Ectodermal cell (in vitro differentiated cells): ENCODE measurements at regions not wholly inside any gene's neighbourhood (a gene's known extent, or its start where the extent isn't known, plus 50 kb on each side); places are given as distances from the start of the nearest gene placed in this dataset.
"Not testable (repeated sequence)": the region's sequence is repeated elsewhere in the genome, so short reads cannot be mapped to it uniquely, and the experiment has no call there.

Source experiments
- H3K27ac ChIP-seq: 2 replicates; pipeline ENCODE4 v1.7.0; 2013; ENCODE audit warnings: mild to moderate bottlenecking, low read depth, low read length; ENCODE audit not compliant: insufficient read depth, poor library complexity, severe bottlenecking
- H3K27me3 ChIP-seq: 2 replicates; pipeline ENCODE4 v1.7.0; 2013; ENCODE audit warnings: mild to moderate bottlenecking, low read length; ENCODE audit not compliant: insufficient read depth, control insufficient read depth, poor library complexity, severe bottlenecking
- H3K36me3 ChIP-seq: one replicate; pipeline ENCODE4 v1.7.0; 2013; ENCODE audit warnings: low read length; ENCODE audit not compliant: control insufficient read depth, insufficient read depth
- H3K4me1 ChIP-seq: one replicate; pipeline ENCODE4 v1.7.0; 2013; ENCODE audit warnings: low read length; ENCODE audit not compliant: control insufficient read depth, insufficient read depth
- H3K4me3 ChIP-seq: 2 replicates; pipeline ENCODE4 v1.7.0; 2013; ENCODE audit warnings: low read depth, low read length, control low read depth; ENCODE audit not compliant: insufficient read depth
- H3K9me3 ChIP-seq: 2 replicates; pipeline ENCODE4 v1.7.0; 2013; ENCODE audit warnings: mild to moderate bottlenecking, low read length, moderate library complexity; ENCODE audit not compliant: control insufficient read depth
- WGBS, 2 experiments: methylation state at CpG; one replicate each; pipeline ENCODE4 v1.1.7; 2013; ENCODE audit warnings: missing lambda C conversion rate in 2 of 2; 5-methylcytosine and 5-hydroxymethylcytosine counted together

- WGBS, 2 experiments, result 94 to 95% methylated on average over 4 of the region's 5 CpGs
- no peak overlapping the region for H3K27ac ChIP-seq
- H3K4me3 ChIP-seq, result no peak overlapping the region
Observed at GRCh38 chr3:82637574-82637973, 876.1 kb upstream of the GBE1 start.

GRCh38 chr3:82636177-82636576 lies 874.7 kb upstream of the GBE1 start:
- H3K27me3 ChIP-seq, result no peaks in the 10 kb centered on the region
- H3K36me3 ChIP-seq, result no peaks in the 10 kb centered on the region
- no peak overlapping the region for H3K4me3 ChIP-seq
- 80% methylated on average over 1 of the region's 1 CpG; no CpG with 5 or more reads in 1 of the 2 experiments for WGBS, 2 experiments
- no peak overlapping the region for H3K27ac ChIP-seq
- peaks cover 2% of the 10 kb centered on the region for H3K9me3 ChIP-seq
- no peaks in the 10 kb centered on the region for H3K4me1 ChIP-seq

More at GRCh38 chr3:82637574-82637973, 876.1 kb upstream of the GBE1 start:
- H3K4me1 ChIP-seq, result no peaks in the 10 kb centered on the region
- H3K9me3 ChIP-seq, result peaks cover 2% of the 10 kb centered on the region
- no peaks in the 10 kb centered on the region for H3K36me3 ChIP-seq
- H3K27me3 ChIP-seq, result no peaks in the 10 kb centered on the region

GRCh38 chr3:82633319-82633718 lies 871.9 kb upstream of the GBE1 start:
- WGBS, 2 experiments, result 0 to 38% methylated on average over 1 of the region's 1 CpG

GRCh38 chr3:82629937-82630336 lies 868.5 kb upstream of the GBE1 start:
- 84 to 92% methylated on average over 2 of the region's 3 CpGs for WGBS, 2 experiments
- Histone ChIP-seq H3K27ac (no peak overlapping the region), H3K9me3 (no peaks in the 10 kb centered on the region), H3K4me1 (no peaks in the 10 kb centered on the region), H3K4me3 (no peak overlapping the region), H3K27me3 (no peaks in the 10 kb centered on the region), H3K36me3 (no peaks in the 10 kb centered on the region)

More at GRCh38 chr3:82633319-82633718, 871.9 kb upstream of the GBE1 start:
- Histone ChIP-seq H3K4me1 (no peaks in the 10 kb centered on the region), H3K27ac (no peak overlapping the region), H3K36me3 (no peaks in the 10 kb centered on the region), H3K4me3 (no peak overlapping the region), H3K27me3 (no peaks in the 10 kb centered on the region), H3K9me3 (no peaks in the 10 kb centered on the region)

GRCh38 chr3:82628385-82629014 lies 867.1 kb upstream of the GBE1 start:
- WGBS, 2 experiments, result 83 to 84% methylated on average over 2 to 4 of the region's 4 CpGs
- H3K27me3 ChIP-seq, result no peaks in the 10 kb centered on the region
- no peaks in the 10 kb centered on the region for H3K9me3 ChIP-seq
- no peak overlapping the region for H3K27ac ChIP-seq
- no peak overlapping the region for H3K4me3 ChIP-seq
- no peaks in the 10 kb centered on the region for H3K4me1 ChIP-seq
- no peaks in the 10 kb centered on the region for H3K36me3 ChIP-seq

GRCh38 chr3:82627733-82628132 lies 866.3 kb upstream of the GBE1 start:
- Histone ChIP-seq H3K27me3 (no peaks in the 10 kb centered on the region), H3K36me3 (no peaks in the 10 kb centered on the region), H3K9me3 (no peaks in the 10 kb centered on the region), H3K4me3 (no peak overlapping the region), H3K27ac (no peak overlapping the region), H3K4me1 (no peaks in the 10 kb centered on the region)
- 96 to 99% methylated on average over 4 of the region's 5 CpGs for WGBS, 2 experiments

- not testable (repeated sequence) for H3K4me3 ChIP-seq, H3K27me3 ChIP-seq, H3K4me1 ChIP-seq, H3K9me3 ChIP-seq, H3K27ac ChIP-seq, H3K36me3 ChIP-seq
- WGBS, 2 experiments, result 88 to 94% methylated on average over 3 of the region's 3 CpGs
Observed at GRCh38 chr3:82620744-82621143, 859.3 kb upstream of the GBE1 start.

- Histone ChIP-seq H3K4me3 (no peak overlapping the region), H3K27ac (no peak overlapping the region), H3K4me1 (no peaks in the 10 kb centered on the region), H3K27me3 (no peaks in the 10 kb centered on the region), H3K9me3 (no peaks in the 10 kb centered on the region), H3K36me3 (no peaks in the 10 kb centered on the region)
Observed at GRCh38 chr3:82618594-82618993, 857.1 kb upstream of the GBE1 start.

GRCh38 chr3:82610236-82610635 lies 848.8 kb upstream of the GBE1 start:
- no peaks in the 10 kb centered on the region for H3K4me1 ChIP-seq
- no peaks in the 10 kb centered on the region for H3K27me3 ChIP-seq
- 89 to 90% methylated on average over 1 of the region's 1 CpG for WGBS, 2 experiments
- no peak overlapping the region for H3K4me3 ChIP-seq
- no peaks in the 10 kb centered on the region for H3K36me3 ChIP-seq
- no peak overlapping the region for H3K27ac ChIP-seq
- H3K9me3 ChIP-seq, result no peaks in the 10 kb centered on the region

GRCh38 chr3:82607391-82607790 lies 845.9 kb upstream of the GBE1 start:
- Histone ChIP-seq H3K9me3 (no peaks in the 10 kb centered on the region), H3K36me3 (no peaks in the 10 kb centered on the region), H3K4me3 (no peak overlapping the region), H3K27me3 (no peaks in the 10 kb centered on the region), H3K4me1 (no peaks in the 10 kb centered on the region), H3K27ac (no peak overlapping the region)
- WGBS, 2 experiments, result 86 to 100% methylated on average over 1 of the region's 1 CpG

GRCh38 chr3:82596805-82597204 lies 835.4 kb upstream of the GBE1 start:
- WGBS, 2 experiments, result 88 to 94% methylated on average over 1 of the region's 1 CpG
- H3K9me3 ChIP-seq, result no peaks in the 10 kb centered on the region
- H3K36me3 ChIP-seq, result no peaks in the 10 kb centered on the region
- no peaks in the 10 kb centered on the region for H3K27me3 ChIP-seq
- H3K27ac ChIP-seq, result no peak overlapping the region
- H3K4me1 ChIP-seq, result no peaks in the 10 kb centered on the region
- H3K4me3 ChIP-seq, result no peak overlapping the region
